AG08396 (cell line): ENCODE measurements at regions not wholly inside any gene's neighbourhood (a gene's known extent, or its start where the extent isn't known, plus 50 kb on each side); places are given as distances from the start of the nearest gene placed in this dataset.

Experiments used
- DNase-seq: peaks from one replicate; pipeline ENCODE4 v3.0.0; 2012; ENCODE audit warnings: low spot score, mixed read lengths

GRCh38 chr5:3825531-3826451 lies 230.2 kb downstream of the IRX1 start:
- DNase-seq, result no peak

- DNase-seq, result no peak
Observed at GRCh38 chr5:3827624-3828023, 232.0 kb downstream of the IRX1 start.

- no peak for DNase-seq
Observed at GRCh38 chr5:3828761-3829160, 233.1 kb downstream of the IRX1 start.

- no peak for DNase-seq
Observed at GRCh38 chr5:3833566-3833965, 237.9 kb downstream of the IRX1 start.

- no peak for DNase-seq
Observed at GRCh38 chr5:3835811-3836210, 240.2 kb downstream of the IRX1 start.

- no peak for DNase-seq
Observed at GRCh38 chr5:3836528-3836927, 240.9 kb downstream of the IRX1 start.

GRCh38 chr5:3837506-3837905 lies 241.9 kb downstream of the IRX1 start:
- DNase-seq, result no peak

- DNase-seq, result no peak
Observed at GRCh38 chr5:3839151-3839550, 243.5 kb downstream of the IRX1 start.

GRCh38 chr5:3842591-3842990 lies 247.0 kb downstream of the IRX1 start:
- DNase-seq, result no peak

- DNase-seq, result no peak
Observed at GRCh38 chr5:3843706-3844105, 248.1 kb downstream of the IRX1 start.

- DNase-seq, result no peak
Observed at GRCh38 chr5:3844266-3844665, 248.6 kb downstream of the IRX1 start.

- no peak for DNase-seq
Observed at GRCh38 chr5:3845230-3845629, 249.6 kb downstream of the IRX1 start.

- no peak for DNase-seq
Observed at GRCh38 chr5:3852161-3852916, 256.7 kb downstream of the IRX1 start.

- no peak for DNase-seq
Observed at GRCh38 chr5:3853362-3853761, 257.7 kb downstream of the IRX1 start.

GRCh38 chr5:3854188-3854821 lies 258.7 kb downstream of the IRX1 start:
- no peak for DNase-seq

GRCh38 chr5:3856036-3856435 lies 260.4 kb downstream of the IRX1 start:
- DNase-seq, result no peak

- no peak for DNase-seq
Observed at GRCh38 chr5:3858524-3858923, 262.9 kb downstream of the IRX1 start.

- DNase-seq, result no peak
Observed at GRCh38 chr5:3862906-3863305, 267.3 kb downstream of the IRX1 start.

GRCh38 chr5:3875144-3875543 lies 279.5 kb downstream of the IRX1 start:
- no peak for DNase-seq

- DNase-seq, result no peak
Observed at GRCh38 chr5:3878267-3878666, 282.6 kb downstream of the IRX1 start.

- no peak for DNase-seq
Observed at GRCh38 chr5:3883040-3883439, 287.4 kb downstream of the IRX1 start.

- no peak for DNase-seq
Observed at GRCh38 chr5:3886524-3887451, 291.2 kb downstream of the IRX1 start.
